ENCODE measurements at regions not wholly inside any gene's neighbourhood (a gene's known extent, or its start where the extent isn't known, plus 50 kb on each side); places are given as distances from the start of the nearest gene placed in this dataset.

DNA sequence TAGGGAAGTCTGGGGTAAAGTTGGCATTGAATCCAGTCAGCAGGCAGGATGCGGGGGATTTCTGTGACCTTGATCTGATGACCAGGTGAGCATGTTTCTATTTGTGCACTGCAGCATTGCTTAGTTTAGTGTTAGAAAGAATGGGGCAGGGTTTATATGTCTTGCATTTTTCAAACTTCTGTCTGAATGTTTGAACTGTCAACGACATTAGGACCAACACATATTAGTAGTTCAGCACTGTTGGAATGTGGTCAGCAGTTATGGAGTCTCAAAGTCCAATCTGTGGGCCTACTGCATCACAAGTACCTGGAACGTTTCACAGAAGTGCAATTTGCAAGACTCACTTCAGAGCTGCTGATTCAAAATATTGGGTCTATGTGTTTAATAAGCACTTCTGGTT lies 276.6 kb upstream of the BMP2 start (continued):
- TF ChIP-seq PPARG (CRISPR knock-in tag; conservative IDR thresholded peaks at IDR 0.05) (0 out of 2 replicates have a peak, but pooled peaks have one; percentile 9), IKZF4 (CRISPR knock-in tag; IDR thresholded peaks at IDR 0.05; ENCODE audit: borderline replicate concordance, low read depth, not compliant biosample characterization) (no peak), REPIN1 (CRISPR knock-in tag; IDR thresholded peaks at IDR 0.05; ENCODE audit: borderline replicate concordance, low read depth) (peak; percentile 84), MIER3 (CRISPR knock-in tag; IDR thresholded peaks at IDR 0.05; ENCODE audit: borderline replicate concordance) (peak; percentile 87; the same call in 1 of the 2 replicates), EP300 (IDR thresholded peaks at IDR 0.05; ENCODE audit: low read depth in 2 of 2, low read length in 2 of 2) (peak; percentile 59 to 69; a peak in 3 of 4 replicates), EP300 (CRISPR knock-in tag; IDR thresholded peaks at IDR 0.05; ENCODE audit: borderline replicate concordance) (peak; percentile 37; the same call in 1 of the 2 replicates), RCOR2 (CRISPR knock-in tag; IDR thresholded peaks at IDR 0.05) (0 out of 2 replicates have a peak, but pooled peaks have one; percentile 49), HOXA5 (CRISPR knock-in tag; IDR thresholded peaks at IDR 0.05) (peak; percentile 64; the same call in 1 of the 2 replicates), HMG20A (CRISPR knock-in tag; IDR thresholded peaks at IDR 0.05; ENCODE audit: borderline replicate concordance) (peak; percentile 39; the same call in 1 of the 2 replicates), TEAD3 (CRISPR knock-in tag; optimal IDR thresholded peaks at IDR 0.05; ENCODE audit: borderline replicate concordance) (peak; percentile 99), CBX1 (IDR thresholded peaks at IDR 0.05; ENCODE audit: low read depth) (no peak), ZNF431 (CRISPR knock-in tag; IDR thresholded peaks at IDR 0.05; ENCODE audit: borderline replicate concordance, low read depth) (0 out of 2 replicates have a peak, but pooled peaks have one; percentile 45), HMG20B (CRISPR knock-in tag; conservative IDR thresholded peaks at IDR 0.05) (peak; percentile 68; the same call in 1 of the 2 replicates), HCFC1 (IDR thresholded peaks at IDR 0.05; ENCODE audit: low read depth, low read length) (no peak), NFYB (CRISPR knock-in tag; IDR thresholded peaks at IDR 0.05) (no peak), SMYD3 (CRISPR knock-in tag; IDR thresholded peaks at IDR 0.05) (peak; percentile 45; the same call in 1 of the 2 replicates), ZNF205 (CRISPR knock-in tag; IDR thresholded peaks at IDR 0.05) (0 out of 2 replicates have a peak, but pooled peaks have one; percentile 69), MBD4 (IDR thresholded peaks at IDR 0.05; ENCODE audit: borderline replicate concordance, low read length) (no peak), TCF12 (IDR thresholded peaks at IDR 0.05) (no peak), TCF12 (CRISPR knock-in tag; IDR thresholded peaks at IDR 0.05) (0 out of 2 replicates have a peak, but pooled peaks have one; percentile 53), ISL2 (CRISPR knock-in tag; IDR thresholded peaks at IDR 0.05) (peak; percentile 66; the same call in 1 of the 2 replicates), FOSL2 (CRISPR knock-in tag; IDR thresholded peaks at IDR 0.05) (peak; percentile 44; the same call in 1 of the 2 replicates)
- TF ChIP-seq, protein P1, sequence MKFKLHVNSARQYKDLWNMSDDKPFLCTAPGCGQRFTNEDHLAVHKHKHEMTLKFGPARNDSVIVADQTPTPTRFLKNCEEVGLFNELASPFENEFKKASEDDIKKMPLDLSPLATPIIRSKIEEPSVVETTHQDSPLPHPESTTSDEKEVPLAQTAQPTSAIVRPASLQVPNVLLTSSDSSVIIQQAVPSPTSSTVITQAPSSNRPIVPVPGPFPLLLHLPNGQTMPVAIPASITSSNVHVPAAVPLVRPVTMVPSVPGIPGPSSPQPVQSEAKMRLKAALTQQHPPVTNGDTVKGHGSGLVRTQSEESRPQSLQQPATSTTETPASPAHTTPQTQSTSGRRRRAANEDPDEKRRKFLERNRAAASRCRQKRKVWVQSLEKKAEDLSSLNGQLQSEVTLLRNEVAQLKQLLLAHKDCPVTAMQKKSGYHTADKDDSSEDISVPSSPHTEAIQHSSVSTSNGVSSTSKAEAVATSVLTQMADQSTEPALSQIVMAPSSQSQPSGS (CRISPR knock-in tag; IDR thresholded peaks at IDR 0.05), result 0 out of 2 replicates have a peak, but pooled peaks have one; percentile 42
- TF ChIP-seq, protein P2, sequence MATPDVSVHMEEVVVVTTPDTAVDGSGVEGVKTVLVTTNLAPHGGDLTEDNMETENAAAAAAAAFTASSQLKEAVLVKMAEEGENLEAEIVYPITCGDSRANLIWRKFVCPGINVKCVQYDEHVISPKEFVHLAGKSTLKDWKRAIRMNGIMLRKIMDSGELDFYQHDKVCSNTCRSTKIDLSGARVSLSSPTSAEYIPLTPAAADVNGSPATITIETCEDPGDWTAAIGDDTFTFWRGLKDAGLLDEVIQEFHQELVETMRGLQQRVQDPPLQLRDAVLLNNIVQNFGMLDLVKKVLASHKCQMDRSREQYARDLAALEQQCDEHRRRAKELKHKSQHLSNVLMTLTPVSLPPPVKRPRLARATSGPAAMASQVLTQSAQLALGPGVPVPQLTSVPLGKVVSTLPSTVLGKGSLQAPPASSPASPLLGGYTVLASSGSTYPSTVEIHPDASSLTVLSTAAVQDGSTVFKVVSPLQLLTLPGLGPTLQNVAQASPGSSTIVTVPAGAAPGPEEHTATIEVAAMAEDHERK (CRISPR knock-in tag; IDR thresholded peaks at IDR 0.05; ENCODE audit: low read depth), result no peak
- TF ChIP-seq, protein P3, sequence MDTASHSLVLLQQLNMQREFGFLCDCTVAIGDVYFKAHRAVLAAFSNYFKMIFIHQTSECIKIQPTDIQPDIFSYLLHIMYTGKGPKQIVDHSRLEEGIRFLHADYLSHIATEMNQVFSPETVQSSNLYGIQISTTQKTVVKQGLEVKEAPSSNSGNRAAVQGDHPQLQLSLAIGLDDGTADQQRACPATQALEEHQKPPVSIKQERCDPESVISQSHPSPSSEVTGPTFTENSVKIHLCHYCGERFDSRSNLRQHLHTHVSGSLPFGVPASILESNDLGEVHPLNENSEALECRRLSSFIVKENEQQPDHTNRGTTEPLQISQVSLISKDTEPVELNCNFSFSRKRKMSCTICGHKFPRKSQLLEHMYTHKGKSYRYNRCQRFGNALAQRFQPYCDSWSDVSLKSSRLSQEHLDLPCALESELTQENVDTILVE (CRISPR knock-in tag; IDR thresholded peaks at IDR 0.05), result peak; percentile 63; the same call in 1 of the 2 replicates
- TF ChIP-seq, protein P4, sequence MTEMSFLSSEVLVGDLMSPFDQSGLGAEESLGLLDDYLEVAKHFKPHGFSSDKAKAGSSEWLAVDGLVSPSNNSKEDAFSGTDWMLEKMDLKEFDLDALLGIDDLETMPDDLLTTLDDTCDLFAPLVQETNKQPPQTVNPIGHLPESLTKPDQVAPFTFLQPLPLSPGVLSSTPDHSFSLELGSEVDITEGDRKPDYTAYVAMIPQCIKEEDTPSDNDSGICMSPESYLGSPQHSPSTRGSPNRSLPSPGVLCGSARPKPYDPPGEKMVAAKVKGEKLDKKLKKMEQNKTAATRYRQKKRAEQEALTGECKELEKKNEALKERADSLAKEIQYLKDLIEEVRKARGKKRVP (CRISPR knock-in tag; IDR thresholded peaks at IDR 0.05), result peak in 1 of 2 experiments; percentile 62; a peak in 1 of 4 replicates
